Skeletal muscle cell (primary cell): ENCODE measurements at regions not wholly inside any gene's neighbourhood (a gene's known extent, or its start where the extent isn't known, plus 50 kb on each side); places are given as distances from the start of the nearest gene placed in this dataset.
A peak's percentile ranks its signal among the peaks of the same experiment; 100 is the strongest.
"Not testable (repeated sequence)": the region's sequence is repeated elsewhere in the genome, so short reads cannot be mapped to it uniquely, and the experiment has no call there.

ENCODE experiments used
- DNase-seq: peaks from one replicate; pipeline ENCODE4 v3.0.0-alpha.2; 2010; ENCODE audit warnings: low read depth
- H3K4me3 ChIP-seq: 2 replicates; pipeline ENCODE4 v1.5.1; 2011; ENCODE audit warnings: low read depth, mild to moderate bottlenecking, control low read depth, low read length, moderate library complexity

DNA sequence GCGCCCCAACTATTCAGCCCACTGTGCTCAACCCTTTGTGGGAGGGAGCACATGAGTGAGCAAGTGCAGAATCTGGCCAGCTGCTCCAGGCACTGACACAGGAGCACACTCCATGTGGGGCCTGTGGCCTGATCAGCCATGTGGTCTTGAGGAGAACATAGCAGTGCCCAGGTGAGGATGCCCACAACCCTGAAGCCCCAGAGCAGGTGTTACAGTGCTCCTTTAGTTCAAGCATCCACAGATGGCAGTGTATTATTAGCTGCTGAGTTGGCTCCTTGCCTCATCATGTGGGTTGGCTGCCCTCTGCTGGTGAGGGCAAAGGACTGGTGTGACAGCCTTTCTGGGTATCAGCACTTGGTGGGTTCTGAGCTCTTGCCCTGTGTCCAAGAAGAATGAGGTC lies 1588.2 kb downstream of the SI start:
- DNase-seq: peak; percentile 7

DNA sequence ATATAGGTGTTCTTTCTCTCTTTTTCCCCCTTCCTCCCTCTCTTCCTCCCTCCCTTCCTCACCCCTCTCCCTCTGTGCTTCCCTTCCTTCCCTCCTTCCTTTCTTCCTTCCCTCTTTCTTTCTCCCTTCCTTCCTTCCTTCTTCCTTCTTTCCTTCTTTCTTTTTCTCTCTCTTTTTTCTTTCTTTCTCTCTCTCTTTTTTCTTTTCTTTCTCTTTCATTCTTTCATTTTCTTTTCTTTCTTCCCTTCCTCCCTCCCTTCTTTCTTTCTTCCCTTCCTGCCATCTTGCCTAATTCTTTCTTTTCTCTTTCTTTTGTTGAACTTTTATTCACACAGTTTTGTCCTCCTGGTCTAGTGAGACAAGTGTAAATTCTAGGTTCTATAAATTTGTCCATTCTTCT lies 1595.6 kb downstream of the SI start:
- no peak for DNase-seq
- no peak overlapping the region for H3K4me3 ChIP-seq

More for the DNA sequence above, 1588.2 kb downstream of the SI start:
- H3K4me3 ChIP-seq: no peak overlapping the region

DNA sequence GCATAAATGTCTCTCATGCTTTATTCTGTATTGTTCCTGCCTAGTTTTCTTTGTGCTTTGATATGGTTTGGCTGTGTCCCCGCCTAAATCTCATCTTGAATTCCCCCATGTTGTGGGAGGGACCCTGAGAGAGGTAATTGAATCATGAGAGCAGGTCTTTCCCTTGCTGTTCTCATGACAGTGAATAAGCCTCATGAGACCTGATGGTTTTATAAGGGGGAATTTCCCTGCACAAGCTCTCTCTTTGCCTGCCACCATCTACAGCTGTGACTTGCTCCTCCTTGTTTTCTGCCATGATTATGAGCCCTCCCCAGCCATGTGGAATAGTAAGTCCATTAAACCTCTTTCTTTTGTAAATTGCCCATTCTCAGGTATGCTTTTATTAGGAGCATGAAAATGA lies 1596.6 kb downstream of the SI start:
- H3K4me3 ChIP-seq: no peak overlapping the region
- DNase-seq: no peak

DNA sequence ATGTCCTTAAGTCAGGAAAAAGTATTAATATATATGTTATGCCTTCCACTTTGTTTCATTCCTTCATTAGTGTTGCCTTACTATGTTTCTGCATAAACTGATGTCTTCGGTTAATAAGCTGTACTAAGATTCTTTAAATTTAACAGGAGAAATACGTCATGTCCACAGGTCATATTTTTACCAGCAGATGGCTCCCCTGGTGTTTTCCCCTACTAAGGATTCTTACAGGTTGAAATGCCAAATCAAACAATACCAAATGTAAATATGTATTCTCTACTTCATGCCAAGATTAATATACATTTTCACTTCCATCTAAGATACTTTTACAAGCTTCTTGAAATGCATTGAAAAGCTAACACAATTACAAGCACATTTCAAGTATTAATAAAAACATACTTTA lies 1602.1 kb downstream of the SI start:
- DNase-seq: no peak
- H3K4me3 ChIP-seq: no peak overlapping the region

DNA sequence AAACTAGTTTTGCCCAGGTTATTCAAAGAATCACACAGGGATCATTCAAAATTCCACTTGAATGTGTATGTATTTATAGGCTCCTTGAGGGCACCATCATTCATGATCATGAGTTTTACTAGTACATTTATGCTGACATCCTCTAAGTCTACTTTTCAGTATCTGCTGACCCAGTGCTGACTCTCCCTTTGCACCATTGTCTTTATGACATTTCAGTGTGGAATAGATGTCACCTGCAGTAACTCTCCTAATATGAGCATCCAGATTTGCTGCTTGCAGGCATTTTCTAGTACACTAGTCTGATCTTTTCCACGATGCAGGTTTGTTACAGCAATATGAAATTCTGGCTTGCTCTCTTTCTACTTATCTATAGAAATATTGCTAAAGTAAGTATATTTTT lies 1603.5 kb downstream of the SI start:
- no peak for DNase-seq
- H3K4me3 ChIP-seq: no peak overlapping the region

DNA sequence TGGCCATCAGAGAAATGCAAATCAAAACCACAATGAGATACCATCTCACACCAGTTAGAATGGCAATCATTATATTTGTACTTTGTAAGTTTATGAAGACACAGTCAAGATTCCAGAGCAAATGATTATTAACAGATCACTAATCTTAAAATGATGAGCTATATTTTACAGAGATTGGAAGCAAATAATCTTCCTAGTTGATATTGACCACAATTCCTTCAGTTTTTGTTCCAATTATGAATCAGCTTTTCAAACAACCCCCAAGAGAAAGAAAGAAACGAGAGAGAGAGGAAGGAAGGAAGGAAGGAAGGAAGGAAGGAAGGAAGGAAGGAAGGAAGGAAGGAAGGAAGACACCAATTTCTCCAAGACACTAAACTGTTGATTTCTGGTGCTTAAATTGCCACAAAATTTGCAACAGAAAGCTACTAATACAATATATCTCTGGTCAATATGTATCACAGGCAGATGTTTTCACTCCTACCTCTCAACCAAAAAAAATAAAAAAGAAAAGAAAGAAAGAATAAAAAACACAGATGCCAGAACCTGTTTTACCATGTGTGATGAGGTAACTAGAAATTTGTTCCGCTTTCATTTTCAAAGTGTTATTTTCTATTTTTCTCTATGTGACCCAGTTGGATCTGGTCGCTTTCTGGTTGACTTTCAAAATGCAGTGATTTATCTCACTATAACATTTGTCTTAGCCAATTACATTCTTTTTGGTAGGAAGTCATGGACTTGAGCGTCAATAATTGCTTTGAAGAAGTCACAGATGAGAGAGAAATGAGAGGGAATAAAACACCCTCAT lies 1609.6 kb downstream of the SI start:
- no peak for DNase-seq
- H3K4me3 ChIP-seq: no peak overlapping the region

DNA sequence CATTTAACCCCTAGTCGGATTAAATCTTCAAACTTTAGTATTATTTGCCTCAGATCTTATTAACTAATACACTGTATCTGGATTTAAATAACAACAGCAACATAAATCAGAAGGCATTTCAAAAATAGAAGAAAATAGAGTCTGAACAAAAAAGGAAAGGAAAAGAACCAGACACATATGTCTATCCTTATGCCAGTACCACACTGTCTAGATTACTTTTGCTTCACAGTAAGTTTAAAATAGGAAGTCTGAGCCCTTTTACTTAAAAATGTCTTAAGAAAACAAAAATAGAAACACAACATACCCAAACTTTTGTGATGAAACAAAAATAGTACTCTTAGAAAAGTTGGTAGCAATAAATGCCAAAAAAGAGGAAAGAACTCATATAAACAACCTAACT lies 1615.8 kb downstream of the SI start:
- H3K4me3 ChIP-seq: no peak overlapping the region
- no peak for DNase-seq

DNA sequence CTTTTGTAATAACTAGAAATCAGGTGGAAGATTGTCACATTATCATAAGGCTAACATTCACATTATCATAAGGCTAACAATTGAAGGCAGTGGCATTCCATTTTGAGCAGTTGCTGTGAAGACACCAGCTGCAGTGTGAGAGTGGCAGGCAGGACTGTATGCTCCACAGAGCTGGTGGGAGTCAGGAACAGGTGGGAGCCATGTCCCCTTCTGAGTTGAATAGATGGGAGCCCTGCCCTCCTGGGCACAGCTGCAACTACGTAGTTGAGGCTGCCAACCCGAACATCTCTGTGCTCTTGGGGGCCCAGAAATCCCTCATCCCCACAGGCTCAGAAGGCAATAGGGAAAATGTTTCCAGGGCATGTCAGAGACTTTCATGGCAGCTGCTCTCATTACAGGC lies 1627.6 kb downstream of the SI start:
- no peak for DNase-seq
- no peak overlapping the region for H3K4me3 ChIP-seq

DNA sequence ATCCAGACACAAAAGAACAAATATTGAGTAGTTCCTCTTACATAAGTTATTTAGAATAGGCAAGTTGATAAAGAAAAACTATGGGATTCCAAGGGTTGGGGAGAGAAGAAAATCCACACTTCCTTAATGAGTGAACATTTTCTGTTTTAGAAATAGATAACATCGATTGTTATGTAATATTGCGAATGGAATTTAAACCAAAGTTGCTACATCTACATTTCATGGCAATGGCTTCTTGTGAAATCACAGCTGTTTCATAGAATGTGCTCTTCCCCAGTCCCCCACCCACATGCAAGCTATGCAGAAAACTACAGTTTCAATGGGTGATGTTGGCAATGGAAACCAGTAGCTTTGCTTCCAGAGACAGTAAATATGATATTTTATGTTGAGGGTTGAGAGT lies 1639.5 kb downstream of the SI start:
- DNase-seq: no peak
- no peak overlapping the region for H3K4me3 ChIP-seq

DNA sequence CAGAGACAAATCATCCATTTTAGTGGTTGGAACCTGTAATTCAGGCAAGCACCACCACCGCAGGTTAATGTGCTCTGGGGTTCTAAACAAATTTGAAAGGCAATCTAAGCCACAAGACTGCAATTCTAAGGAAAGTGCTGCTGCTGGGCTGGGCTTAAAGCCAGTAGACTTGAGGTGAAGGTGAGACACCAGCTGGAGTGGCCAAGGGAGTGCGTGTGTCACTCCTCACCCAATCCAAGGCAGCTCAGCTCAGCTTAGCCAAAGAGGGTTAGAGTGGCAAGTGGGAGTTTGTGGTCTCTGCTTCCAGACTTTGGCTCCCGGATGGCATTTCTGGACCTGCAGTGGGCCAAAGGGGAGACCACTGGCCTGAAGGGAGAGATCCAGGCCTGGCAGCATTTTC lies 1655.6 kb downstream of the SI start:
- DNase-seq: no peak
- H3K4me3 ChIP-seq: no peak overlapping the region

DNA sequence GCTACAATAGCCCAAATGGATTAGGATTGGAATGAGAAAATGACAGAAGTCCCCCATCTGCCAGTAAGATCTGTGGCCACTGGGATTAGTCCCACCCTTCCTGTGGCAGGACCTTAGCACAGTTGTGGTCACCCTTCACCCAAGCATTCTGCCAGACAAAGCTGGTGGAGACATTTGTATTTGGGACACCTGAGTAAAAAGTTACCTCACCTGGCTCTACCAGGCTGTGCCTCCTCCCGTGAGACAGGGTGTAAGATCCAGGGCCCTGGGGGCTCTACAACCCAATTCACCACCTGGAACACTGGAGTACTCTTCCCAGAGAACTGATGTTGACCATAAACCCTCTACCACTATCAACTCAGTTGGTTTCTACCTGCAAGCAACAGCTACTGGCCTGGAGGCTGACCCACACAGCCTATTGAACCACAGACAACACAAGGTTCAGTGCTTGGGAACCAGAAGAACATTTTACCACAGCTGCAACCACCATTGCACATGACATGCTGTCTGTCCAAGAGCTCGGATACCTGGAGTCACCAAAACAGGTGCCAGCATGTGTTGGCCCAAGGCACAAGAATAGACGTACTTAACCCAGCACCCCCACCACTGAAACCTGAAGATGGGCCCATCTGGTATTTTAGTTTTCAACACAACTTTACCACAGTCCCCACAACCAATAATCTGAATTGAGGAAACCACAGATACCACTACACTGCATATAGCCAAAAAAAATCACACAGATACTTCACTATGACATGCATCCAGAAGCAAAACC lies 1686.7 kb downstream of the SI start:
- no peak for DNase-seq
- no peak overlapping the region for H3K4me3 ChIP-seq

DNA sequence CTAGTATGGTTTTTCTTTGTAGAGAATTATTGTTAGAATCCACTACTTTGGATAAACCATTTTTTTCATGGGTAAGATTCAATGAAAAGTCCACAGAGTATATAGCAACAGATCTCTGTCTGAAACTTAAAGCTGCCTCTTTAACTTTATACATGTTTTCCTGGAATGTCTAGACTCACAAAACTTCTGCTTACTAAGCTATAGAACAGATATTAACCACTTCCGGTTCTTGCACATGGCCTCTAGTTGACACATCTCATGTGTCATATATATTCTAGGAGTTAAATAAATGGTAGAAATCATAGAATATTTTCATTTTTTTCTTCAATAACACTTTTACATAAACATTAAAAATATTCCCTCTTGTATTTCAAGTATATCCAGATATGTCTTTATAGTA lies 1693.9 kb downstream of the SI start:
- DNase-seq: no peak
- no peak overlapping the region for H3K4me3 ChIP-seq

DNA sequence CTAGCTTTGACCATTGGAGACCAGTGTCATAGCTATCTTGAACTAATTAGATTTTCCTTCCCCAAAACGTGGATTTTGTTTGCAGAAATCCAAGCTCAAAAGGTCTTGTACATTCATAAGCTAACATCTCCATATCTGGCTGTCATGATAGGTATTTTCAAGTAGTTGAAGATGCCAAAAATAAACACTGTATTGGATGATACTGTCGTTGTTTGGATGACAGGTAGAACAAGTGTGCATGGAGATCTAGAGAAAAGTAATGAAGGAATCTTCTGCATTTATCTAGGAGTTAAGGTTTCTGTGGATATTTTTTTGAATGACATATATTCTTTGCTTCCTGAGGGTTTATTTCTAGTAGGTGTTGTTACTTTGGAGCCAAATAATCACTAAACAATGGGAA lies 1696.1 kb downstream of the SI start:
- H3K4me3 ChIP-seq: no peak overlapping the region
- no peak for DNase-seq

DNA sequence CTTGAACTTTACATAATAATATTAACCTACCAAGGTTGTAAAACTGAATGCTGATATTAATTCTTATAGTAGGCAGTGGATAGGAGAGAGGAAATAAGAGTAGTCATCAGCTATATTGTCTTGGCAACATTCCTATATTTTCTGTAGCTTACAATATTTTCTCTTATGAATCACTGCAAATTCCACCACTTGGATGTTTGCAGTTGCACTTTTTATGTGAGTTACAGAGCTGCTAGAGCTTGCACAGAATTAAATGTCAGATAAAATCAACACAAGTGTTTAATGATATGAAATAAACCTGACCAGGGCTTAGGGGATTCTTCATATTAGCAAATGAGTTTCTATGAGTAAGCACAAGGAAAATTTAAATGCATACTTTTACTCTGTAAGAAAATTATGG lies 1710.1 kb downstream of the SI start:
- H3K4me3 ChIP-seq: no peak overlapping the region
- peak; percentile 55 for DNase-seq

DNA sequence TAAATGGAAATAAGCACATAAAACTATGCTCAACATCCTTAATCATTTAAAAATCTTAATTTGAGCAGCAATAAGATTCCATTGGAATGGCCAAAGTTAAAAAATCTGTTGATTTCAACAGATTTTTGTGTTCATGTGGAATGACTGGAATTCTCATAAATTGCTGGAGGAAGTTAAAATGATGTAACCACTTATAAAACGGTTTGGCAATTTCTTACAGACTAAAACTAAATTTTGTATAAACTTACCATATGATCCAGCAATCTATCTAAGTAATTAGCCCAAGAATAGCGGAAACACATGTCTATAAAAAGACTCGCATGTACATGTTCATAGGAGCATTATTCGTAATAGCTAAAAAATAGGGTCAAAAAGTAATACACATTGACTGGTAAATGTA lies 1713.6 kb downstream of the SI start:
- H3K4me3 ChIP-seq: no peak overlapping the region
- DNase-seq: no peak

DNA sequence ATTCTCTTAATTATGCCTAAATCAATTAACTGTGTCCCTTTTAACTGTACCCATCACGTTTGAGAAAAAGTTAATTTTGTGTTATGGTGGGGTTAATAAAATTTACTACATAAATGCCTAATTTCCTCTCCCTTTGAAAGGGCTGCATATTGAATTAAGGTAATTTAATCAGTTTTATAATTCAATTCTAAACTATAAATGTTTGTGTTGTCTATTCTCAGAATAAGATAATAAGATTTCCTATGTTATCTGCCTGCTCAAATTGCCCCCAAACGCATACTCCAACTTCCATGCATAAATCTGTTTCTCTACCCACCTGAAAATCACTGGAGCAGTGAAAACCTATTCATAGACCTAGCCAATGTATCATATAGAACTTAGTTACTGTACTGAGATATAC lies 1716.1 kb downstream of the SI start:
- DNase-seq: no peak
- no peak overlapping the region for H3K4me3 ChIP-seq

DNA sequence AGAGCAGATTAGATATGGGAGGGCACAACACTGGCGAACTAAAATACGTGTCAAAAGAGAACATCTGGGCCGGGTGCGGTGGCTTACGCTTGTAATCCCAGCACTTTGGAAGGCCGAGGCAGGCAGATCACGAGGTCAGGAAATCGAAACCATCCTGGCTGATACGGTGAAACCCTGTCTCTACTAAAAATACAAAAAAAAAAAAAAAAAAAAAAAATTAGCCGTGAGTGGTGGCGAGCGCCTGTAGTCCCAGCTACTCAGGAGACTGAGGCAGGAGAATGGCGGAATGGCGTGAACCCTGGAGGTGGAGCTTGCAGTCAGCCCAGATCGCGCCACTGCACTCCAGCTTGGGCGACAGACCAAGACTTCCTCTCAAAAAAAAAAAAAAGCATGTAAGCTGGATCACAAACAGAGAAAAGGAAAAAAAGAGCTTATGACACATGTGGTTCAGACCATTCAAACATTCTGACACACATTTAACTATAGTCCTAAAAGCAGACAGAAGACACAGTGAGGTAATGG lies 1716.9 kb downstream of the SI start:
- DNase-seq, H3K4me3 ChIP-seq: not testable (repeated sequence)

DNA sequence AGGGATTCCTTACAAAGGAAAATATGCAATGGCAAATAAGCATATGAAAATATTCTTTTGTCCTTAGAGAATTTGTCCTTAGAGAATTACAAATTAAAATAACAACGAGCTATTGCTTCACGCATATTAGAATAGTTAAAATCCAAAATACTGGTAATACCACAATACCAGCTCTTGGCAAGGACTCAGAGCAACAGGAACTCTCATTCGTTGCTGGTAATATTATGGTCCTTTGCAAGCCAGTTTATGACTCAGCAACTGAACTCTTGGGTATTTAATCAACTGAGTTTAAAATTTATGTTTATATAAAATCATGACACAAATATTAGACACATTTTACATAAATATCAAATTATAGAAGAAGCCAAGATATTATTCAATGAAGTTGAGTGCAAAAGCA lies 1730.4 kb downstream of the SI start:
- no peak for DNase-seq

DNA sequence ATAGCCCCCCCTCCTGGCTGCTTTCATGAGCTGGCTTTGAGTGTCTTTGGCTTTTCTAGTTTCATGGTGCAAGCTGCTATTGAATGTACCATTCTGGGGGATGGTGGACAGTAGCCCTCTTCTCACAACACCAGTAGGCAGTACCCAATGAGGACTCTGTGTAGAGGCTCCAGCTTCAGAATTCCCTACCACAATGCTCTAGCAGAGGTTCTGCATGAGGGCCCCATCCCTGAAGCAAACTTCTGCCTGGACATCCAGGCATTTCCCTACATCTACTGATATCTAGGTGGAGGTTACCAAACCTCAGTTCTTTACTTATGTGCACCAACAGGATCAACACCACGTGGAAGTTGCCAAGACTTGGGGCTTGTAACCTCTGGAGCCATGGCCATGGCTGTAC lies 1742.9 kb downstream of the SI start:
- H3K4me3 ChIP-seq: no peak overlapping the region
- no peak for DNase-seq

More for the DNA sequence above, 1730.4 kb downstream of the SI start:
- H3K4me3 ChIP-seq: no peak overlapping the region

DNA sequence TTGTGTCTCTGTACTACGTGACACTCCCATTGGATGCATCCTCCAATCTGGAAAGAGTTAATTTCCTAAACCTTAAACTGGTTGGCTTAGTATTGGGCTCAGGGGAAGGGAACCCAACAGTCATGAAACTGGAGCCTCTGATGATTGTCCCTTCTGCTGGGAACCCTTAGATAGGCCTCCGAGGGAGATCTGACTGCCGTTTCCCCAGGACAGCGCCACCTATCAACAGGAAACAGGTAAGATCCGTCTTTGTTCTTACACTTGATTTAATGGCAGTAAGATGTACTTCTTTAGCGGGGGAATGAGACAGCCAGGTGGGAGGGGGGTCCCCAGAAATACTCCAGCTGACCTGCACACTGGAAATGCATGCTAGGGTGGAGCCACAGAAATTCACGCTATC lies 1749.6 kb downstream of the SI start:
- no peak for DNase-seq
- H3K4me3 ChIP-seq: no peak overlapping the region

DNA sequence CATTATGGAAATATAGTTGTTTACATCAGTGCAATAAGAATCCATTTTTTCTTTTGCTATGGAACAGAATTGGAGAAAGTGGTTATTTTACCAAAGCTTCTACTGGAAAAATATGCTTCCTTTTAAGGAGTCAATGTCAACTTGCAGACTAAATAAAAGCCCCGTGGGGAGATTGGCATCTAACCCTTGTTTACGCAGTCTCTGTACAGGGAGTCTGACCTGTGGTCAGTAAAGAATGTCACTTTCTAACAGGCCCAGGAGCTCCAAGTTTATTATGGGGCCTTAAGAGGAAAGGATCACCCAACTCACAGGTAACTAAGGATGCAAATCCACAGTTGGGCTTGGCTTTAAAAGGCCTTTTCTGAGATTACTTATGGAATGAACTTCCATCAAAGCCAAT lies 1751.2 kb downstream of the SI start:
- DNase-seq: no peak
- no peak overlapping the region for H3K4me3 ChIP-seq
